Hematopoietic multipotent progenitor cell treated with erythropoietin and hydrocortisone succinate and interleukin-3 and kit ligand, for 17 days (in vitro differentiated cells): ENCODE measurements at regions not wholly inside any gene's neighbourhood (a gene's known extent, or its start where the extent isn't known, plus 50 kb on each side); places are given as distances from the start of the nearest gene placed in this dataset.

Experiments
- DNase-seq: peaks from one replicate; pipeline ENCODE4 v3.0.0-alpha.2; 2015; ENCODE audit warnings: low spot score

GRCh38 chr11:10387206-10388083, 67.6 kb upstream of the AMPD3 start:
- DNase-seq, result no peak

- no peak for DNase-seq
These were observed 67.0 kb upstream of the AMPD3 start for GRCh38 chr11:10388101-10388500.

GRCh38 chr11:10388574-10388973, 66.5 kb upstream of the AMPD3 start:
- DNase-seq, result no peak

- no peak for DNase-seq
These were observed 64.7 kb upstream of the AMPD3 start for GRCh38 chr11:10390375-10390774.

GRCh38 chr11:10392095-10393079, 62.7 kb upstream of the AMPD3 start:
- no peak for DNase-seq

GRCh38 chr11:10394229-10395101, 60.6 kb upstream of the AMPD3 start:
- DNase-seq, result no peak

GRCh38 chr11:10395166-10395897, 59.7 kb upstream of the AMPD3 start:
- DNase-seq, result peak; percentile 11

GRCh38 chr11:10396771-10397170, 58.3 kb upstream of the AMPD3 start:
- no peak for DNase-seq

GRCh38 chr11:10397226-10397987, 57.7 kb upstream of the AMPD3 start:
- DNase-seq, result no peak

GRCh38 chr11:10398525-10398924, 56.5 kb upstream of the AMPD3 start:
- DNase-seq, result no peak

- DNase-seq, result no peak
These were observed 54.2 kb upstream of the AMPD3 start for GRCh38 chr11:10400856-10401255.

GRCh38 chr11:10401256-10401655, 53.8 kb upstream of the AMPD3 start:
- no peak for DNase-seq

- no peak for DNase-seq
These were observed 53.2 kb upstream of the AMPD3 start for GRCh38 chr11:10401696-10402392.
